Ovary (tissue), 3 donors: ENCODE measurements at regions not wholly inside any gene's neighbourhood (a gene's known extent, or its start where the extent isn't known, plus 50 kb on each side); places are given as distances from the start of the nearest gene placed in this dataset.

Source experiments
- CTCF ChIP-seq, 3 donors: fragments of 450-650 bp in 2 of 3; fragments of 200-600 bp in 1 of 3; IDR thresholded peaks; one replicate each; pipeline versions ENCODE4 v1.5.1 to v1.8.0; 2016 to 2022; ENCODE audit warnings: antibody characterized with exemption in 3 of 3, mild to moderate bottlenecking in 1 of 3
- EP300 ChIP-seq: sonication (generic); formaldehyde crosslinking; IDR thresholded peaks from one replicate; pipeline ENCODE4 v1.6.1; 2017; ENCODE audit warnings: antibody characterized with exemption
- POLR2A ChIP-seq: fragments of 450-650 bp; IDR thresholded peaks from one replicate; pipeline ENCODE4 v1.6.1; 2017; ENCODE audit warnings: antibody characterized with exemption, mild to moderate bottlenecking, moderate library complexity
- donor health status: DM: no; HTN: no; CAD: no.

- no peak for TF ChIP-seq CTCF (IDR thresholded peaks at IDR 0.05)
- TF ChIP-seq POLR2A: no peak
- TF ChIP-seq EP300: no peak
Measured at GRCh38 chr2:195594248-195594647, 62.8 kb upstream of the SLC39A10 start.
